SK-N-SH treated with all-trans-retinoic acid at 6 μM for 48 hours (cell line): ENCODE measurements at regions not wholly inside any gene's neighbourhood (a gene's known extent, or its start where the extent isn't known, plus 50 kb on each side); places are given as distances from the start of the nearest gene placed in this dataset.

Experiments
- CREB5 ChIP-seq: fragments of 250-450 bp; sonication (Bioruptor Pico); IDR thresholded peaks from 2 replicates; pipeline ENCODE4 v1.5.1; 2020; ENCODE audit warnings: low read depth, mild to moderate bottlenecking, moderate library complexity
- PATZ1 ChIP-seq: fragments of 250-450 bp; sonication (Bioruptor Pico); IDR thresholded peaks from 2 replicates; pipeline ENCODE4 v1.8.0; 2020; ENCODE audit warnings: mild to moderate bottlenecking, moderate library complexity, borderline replicate concordance

GRCh38 chr10:111392910-111393309, 316.1 kb downstream of the ADRA2A start:
- no peak for TF ChIP-seq CREB5 (CRISPR knock-in tag)
- TF ChIP-seq PATZ1 (CRISPR knock-in tag), result no peak
